T1000 (cell line): ENCODE measurements at regions not wholly inside any gene's neighbourhood (a gene's known extent, or its start where the extent isn't known, plus 50 kb on each side); places are given as distances from the start of the nearest gene placed in this dataset.
"Not testable (repeated sequence)": the region's sequence is repeated elsewhere in the genome, so short reads cannot be mapped to it uniquely, and the experiment has no call there.

Experiments used
- DNase-seq: peaks from one replicate; lab custom pipeline; 2025; ENCODE audit warnings: mixed read lengths; lab: John Stamatoyannopoulos, UW

- DNase-seq = no peak
These were observed 56.9 kb upstream of the ATP5PO start for GRCh38 chr21:33972539-33972938.

GRCh38 chr21:33971492-33972013 is 55.9 kb upstream of the ATP5PO start:
- no peak for DNase-seq

GRCh38 chr21:33969581-33969980 is 54.0 kb upstream of the ATP5PO start:
- DNase-seq = no peak

GRCh38 chr21:33968995-33969348 is 53.4 kb upstream of the ATP5PO start:
- no peak for DNase-seq

- DNase-seq = no peak
These were observed 52.7 kb upstream of the ATP5PO start for GRCh38 chr21:33968080-33968994.

- DNase-seq = no peak
These were observed 51.5 kb upstream of the ATP5PO start for GRCh38 chr21:33967086-33967571.

- DNase-seq = no peak
These were observed 50.8 kb upstream of the ATP5PO start for GRCh38 chr21:33966324-33966949.

GRCh38 chr21:33965662-33966061 is 50.1 kb upstream of the ATP5PO start:
- DNase-seq = not testable (repeated sequence)
